ENCODE measurements at regions not wholly inside any gene's neighbourhood (a gene's known extent, or its start where the extent isn't known, plus 50 kb on each side); places are given as distances from the start of the nearest gene placed in this dataset.

DNA sequence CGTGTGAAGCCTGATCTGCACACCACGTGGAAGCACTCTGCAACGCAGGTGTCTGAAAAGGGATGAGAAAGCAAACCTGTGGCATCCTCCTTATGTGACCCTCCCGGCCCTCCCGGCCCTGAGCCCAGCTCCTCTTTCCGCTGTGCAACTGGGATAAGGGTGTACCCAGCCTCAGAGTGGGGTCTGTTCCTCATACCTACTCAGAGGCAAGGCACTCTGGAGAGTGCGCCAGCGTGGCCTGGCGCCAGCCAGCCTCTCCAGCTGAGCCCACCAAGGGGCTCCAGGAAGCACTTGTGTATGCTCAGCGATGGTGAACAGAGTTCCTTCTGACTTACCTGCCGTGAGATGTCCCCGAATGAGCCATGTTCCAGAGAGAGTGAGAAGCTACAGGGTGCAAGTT lies 102.8 kb downstream of the IRX1 start:
- Histone ChIP-seq H3K4me3 (no peak overlapping the region), H3K9me3 (no peaks in the 10 kb centered on the region), H3K27ac (no peak overlapping the region), H3K4me1 (no peaks in the 10 kb centered on the region), H3K4me2 (no peak overlapping the region)
- FAIRE-seq: no peak
- 3% methylated on average over 4 of the region's 12 CpGs for WGBS (ENCODE audit: missing lambda C conversion rate)
- TF ChIP-seq EP300 (IDR thresholded peaks at IDR 0.05) (no peak), HOXB13 (CRISPR knock-in tag; IDR thresholded peaks at IDR 0.05; ENCODE audit: low read depth) (no peak), KDM1A (IDR thresholded peaks at IDR 0.05; ENCODE audit: low read depth) (no peak), SREBF2 (IDR thresholded peaks at IDR 0.05) (no peak), FOSB (CRISPR knock-in tag; IDR thresholded peaks at IDR 0.05) (no peak)
- ChIA-PET CTCF (no interaction called here), POLR2A (no interaction called here)
- no peak for ATAC-seq
- no peak for DNase-seq (ENCODE audit: low read depth in 1 of 2, low spot score in 1 of 2)

DNA sequence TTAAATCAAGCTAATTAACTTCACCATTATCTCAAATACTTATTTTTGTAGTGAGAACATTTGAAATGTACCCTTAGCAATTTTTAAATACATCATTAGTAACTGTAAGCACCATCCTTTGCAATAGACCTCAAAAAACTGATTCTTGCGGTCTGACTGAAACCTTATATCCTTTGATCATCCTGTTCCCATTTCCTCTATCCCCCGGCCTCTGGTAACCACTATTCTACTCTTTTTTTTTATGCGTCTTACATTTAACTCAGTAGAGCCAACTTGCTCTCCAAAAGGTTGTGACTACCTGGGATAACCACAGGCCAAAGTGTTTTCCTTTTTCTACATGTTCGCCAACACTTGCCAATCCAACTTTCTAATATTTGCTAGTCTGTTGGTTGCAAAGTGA lies 106.1 kb downstream of the IRX1 start:
- Histone ChIP-seq H3K4me2 (no peak overlapping the region), H3K9me3 (no peaks in the 10 kb centered on the region), H3K27ac (no peak overlapping the region), H3K4me3 (no peak overlapping the region), H3K4me1 (no peaks in the 10 kb centered on the region)
- DNase-seq (ENCODE audit: low read depth in 1 of 2, low spot score in 1 of 2) (no peak), FAIRE-seq (no peak), ATAC-seq (no peak)
- POLR2A ChIA-PET: no interaction called here
- WGBS (ENCODE audit: missing lambda C conversion rate): 20% methylated on average over 4 of the region's 4 CpGs
- TF ChIP-seq HEYL (CRISPR knock-in tag; IDR thresholded peaks at IDR 0.05): no peak
- TF ChIP-seq ESRRA (IDR thresholded peaks at IDR 0.05; ENCODE audit: borderline replicate concordance, low read length): no peak
- no peak for TF ChIP-seq JUN (IDR thresholded peaks at IDR 0.05)
- no peak for TF ChIP-seq PHF8 (IDR thresholded peaks at IDR 0.05; ENCODE audit: borderline replicate concordance, low read depth)
- CTCF ChIA-PET: no interaction called here

DNA sequence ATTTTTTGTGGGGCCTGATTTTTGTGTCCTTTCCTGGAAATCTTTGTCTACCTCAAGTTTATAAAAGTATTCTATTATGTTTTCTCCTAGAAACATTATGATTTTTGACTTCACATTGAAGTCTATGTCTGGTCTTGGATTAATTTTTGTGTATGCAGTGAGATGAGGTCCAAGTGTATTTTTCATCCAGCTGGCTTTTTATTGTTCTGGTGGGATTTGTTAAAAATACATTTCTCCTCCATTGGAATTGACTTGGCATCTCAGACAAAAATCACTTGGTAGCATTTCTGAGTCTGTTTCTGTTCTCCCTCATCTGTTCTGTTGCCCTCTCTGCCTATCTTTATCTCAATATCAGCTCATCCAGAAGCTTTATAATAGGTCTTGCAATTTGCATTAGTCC lies 109.0 kb downstream of the IRX1 start:
- DNase-seq (ENCODE audit: low read depth in 1 of 2, low spot score in 1 of 2) (no peak), ATAC-seq (no peak), FAIRE-seq (no peak)
- H3K27ac ChIP-seq: no peak overlapping the region
- no peak overlapping the region for H3K4me3 ChIP-seq
- no peak overlapping the region for H3K4me2 ChIP-seq
- ChIA-PET CTCF (no interaction called here), POLR2A (no interaction called here)
- TF ChIP-seq MAFK (IDR thresholded peaks at IDR 0.05; ENCODE audit: partially characterized antibody): no peak
- TF ChIP-seq RARB (CRISPR knock-in tag; IDR thresholded peaks at IDR 0.05): no peak
- TF ChIP-seq, protein P1, sequence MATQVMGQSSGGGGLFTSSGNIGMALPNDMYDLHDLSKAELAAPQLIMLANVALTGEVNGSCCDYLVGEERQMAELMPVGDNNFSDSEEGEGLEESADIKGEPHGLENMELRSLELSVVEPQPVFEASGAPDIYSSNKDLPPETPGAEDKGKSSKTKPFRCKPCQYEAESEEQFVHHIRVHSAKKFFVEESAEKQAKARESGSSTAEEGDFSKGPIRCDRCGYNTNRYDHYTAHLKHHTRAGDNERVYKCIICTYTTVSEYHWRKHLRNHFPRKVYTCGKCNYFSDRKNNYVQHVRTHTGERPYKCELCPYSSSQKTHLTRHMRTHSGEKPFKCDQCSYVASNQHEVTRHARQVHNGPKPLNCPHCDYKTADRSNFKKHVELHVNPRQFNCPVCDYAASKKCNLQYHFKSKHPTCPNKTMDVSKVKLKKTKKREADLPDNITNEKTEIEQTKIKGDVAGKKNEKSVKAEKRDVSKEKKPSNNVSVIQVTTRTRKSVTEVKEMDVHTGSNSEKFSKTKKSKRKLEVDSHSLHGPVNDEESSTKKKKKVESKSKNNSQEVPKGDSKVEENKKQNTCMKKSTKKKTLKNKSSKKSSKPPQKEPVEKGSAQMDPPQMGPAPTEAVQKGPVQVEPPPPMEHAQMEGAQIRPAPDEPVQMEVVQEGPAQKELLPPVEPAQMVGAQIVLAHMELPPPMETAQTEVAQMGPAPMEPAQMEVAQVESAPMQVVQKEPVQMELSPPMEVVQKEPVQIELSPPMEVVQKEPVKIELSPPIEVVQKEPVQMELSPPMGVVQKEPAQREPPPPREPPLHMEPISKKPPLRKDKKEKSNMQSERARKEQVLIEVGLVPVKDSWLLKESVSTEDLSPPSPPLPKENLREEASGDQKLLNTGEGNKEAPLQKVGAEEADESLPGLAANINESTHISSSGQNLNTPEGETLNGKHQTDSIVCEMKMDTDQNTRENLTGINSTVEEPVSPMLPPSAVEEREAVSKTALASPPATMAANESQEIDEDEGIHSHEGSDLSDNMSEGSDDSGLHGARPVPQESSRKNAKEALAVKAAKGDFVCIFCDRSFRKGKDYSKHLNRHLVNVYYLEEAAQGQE (IDR thresholded peaks at IDR 0.05): no peak
- no peak for TF ChIP-seq HOXB5 (CRISPR knock-in tag; IDR thresholded peaks at IDR 0.05)
- no peak for TF ChIP-seq FOXS1 (CRISPR knock-in tag; IDR thresholded peaks at IDR 0.05)
- no peak for TF ChIP-seq JUN (IDR thresholded peaks at IDR 0.05)
- TF ChIP-seq HDAC2 (IDR thresholded peaks at IDR 0.05): no peak
- no peak for TF ChIP-seq TFCP2L1 (CRISPR knock-in tag; IDR thresholded peaks at IDR 0.05)
- TF ChIP-seq TP53 (CRISPR knock-in tag; IDR thresholded peaks at IDR 0.05): no peak
- no peaks in the 10 kb centered on the region for H3K4me1 ChIP-seq
- H3K9me3 ChIP-seq: no peaks in the 10 kb centered on the region

DNA sequence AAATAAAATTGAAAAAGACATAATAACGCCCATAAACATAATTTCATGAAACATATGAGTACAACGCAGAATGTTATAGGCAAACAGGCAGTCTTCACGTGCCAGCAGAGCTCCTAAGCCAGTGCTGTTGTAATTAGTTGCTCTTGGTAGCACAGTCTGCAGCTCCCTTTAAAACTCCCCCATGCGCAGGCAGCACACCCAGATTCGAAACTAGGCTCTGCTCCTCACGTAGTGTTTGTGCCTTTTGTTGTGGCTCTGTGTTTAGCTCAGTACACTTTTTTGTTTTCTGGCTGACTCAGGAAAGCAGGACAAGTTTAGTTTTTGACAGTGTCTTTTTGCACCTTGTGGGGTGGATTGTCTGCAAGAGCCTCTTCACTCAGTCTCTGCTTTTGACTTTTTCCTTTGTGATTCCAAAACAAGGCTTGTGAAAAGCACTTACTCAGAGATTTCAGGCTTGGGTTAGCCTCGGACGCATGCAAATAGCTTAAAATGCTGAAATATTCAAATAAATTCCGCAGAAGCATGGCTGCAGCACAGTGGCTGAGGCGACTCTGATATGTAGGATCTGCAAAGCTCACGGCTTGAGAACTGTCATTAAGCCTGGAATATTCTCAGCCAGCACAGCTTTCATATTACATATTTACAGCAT lies 113.6 kb downstream of the IRX1 start:
- ATAC-seq: no peak
- FAIRE-seq: no peak
- WGBS (ENCODE audit: missing lambda C conversion rate): 3% methylated on average over 11 of the region's 11 CpGs

More for the DNA sequence above, 113.6 kb downstream of the IRX1 start:
- TF ChIP-seq KDM1A (IDR thresholded peaks at IDR 0.05; ENCODE audit: low read depth) (no peak), KDM5A (IDR thresholded peaks at IDR 0.05) (no peak), ESRRA (IDR thresholded peaks at IDR 0.05; ENCODE audit: borderline replicate concordance, low read length) (no peak), FOXS1 (CRISPR knock-in tag; IDR thresholded peaks at IDR 0.05) (no peak), POLR2A (IDR thresholded peaks at IDR 0.05; ENCODE audit: low read length) (no peak), SMC3 (IDR thresholded peaks at IDR 0.05) (no peak), EHF (CRISPR knock-in tag; IDR thresholded peaks at IDR 0.05) (no peak), CHD4 (IDR thresholded peaks at IDR 0.05; ENCODE audit: borderline replicate concordance) (no peak)
- TF ChIP-seq, protein P2, sequence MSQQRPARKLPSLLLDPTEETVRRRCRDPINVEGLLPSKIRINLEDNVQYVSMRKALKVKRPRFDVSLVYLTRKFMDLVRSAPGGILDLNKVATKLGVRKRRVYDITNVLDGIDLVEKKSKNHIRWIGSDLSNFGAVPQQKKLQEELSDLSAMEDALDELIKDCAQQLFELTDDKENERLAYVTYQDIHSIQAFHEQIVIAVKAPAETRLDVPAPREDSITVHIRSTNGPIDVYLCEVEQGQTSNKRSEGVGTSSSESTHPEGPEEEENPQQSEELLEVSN (IDR thresholded peaks at IDR 0.05; ENCODE audit: borderline replicate concordance, low read depth): no peak
- TF ChIP-seq, protein P3, sequence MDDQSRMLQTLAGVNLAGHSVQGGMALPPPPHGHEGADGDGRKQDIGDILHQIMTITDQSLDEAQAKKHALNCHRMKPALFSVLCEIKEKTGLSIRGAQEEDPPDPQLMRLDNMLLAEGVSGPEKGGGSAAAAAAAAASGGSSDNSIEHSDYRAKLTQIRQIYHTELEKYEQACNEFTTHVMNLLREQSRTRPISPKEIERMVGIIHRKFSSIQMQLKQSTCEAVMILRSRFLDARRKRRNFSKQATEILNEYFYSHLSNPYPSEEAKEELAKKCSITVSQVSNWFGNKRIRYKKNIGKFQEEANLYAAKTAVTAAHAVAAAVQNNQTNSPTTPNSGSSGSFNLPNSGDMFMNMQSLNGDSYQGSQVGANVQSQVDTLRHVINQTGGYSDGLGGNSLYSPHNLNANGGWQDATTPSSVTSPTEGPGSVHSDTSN (IDR thresholded peaks at IDR 0.05): no peak
- TF ChIP-seq, protein P4, sequence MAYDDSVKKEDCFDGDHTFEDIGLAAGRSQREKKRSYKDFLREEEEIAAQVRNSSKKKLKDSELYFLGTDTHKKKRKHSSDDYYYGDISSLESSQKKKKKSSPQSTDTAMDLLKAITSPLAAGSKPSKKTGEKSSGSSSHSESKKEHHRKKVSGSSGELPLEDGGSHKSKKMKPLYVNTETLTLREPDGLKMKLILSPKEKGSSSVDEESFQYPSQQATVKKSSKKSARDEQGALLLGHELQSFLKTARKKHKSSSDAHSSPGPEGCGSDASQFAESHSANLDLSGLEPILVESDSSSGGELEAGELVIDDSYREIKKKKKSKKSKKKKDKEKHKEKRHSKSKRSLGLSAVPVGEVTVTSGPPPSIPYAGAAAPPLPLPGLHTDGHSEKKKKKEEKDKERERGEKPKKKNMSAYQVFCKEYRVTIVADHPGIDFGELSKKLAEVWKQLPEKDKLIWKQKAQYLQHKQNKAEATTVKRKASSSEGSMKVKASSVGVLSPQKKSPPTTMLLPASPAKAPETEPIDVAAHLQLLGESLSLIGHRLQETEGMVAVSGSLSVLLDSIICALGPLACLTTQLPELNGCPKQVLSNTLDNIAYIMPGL (CRISPR knock-in tag; IDR thresholded peaks at IDR 0.05; ENCODE audit: borderline replicate concordance): no peak
- Histone ChIP-seq H3K27ac (no peak overlapping the region), H3K4me2 (no peak overlapping the region), H3K4me1 (no peaks in the 10 kb centered on the region), H3K9me3 (no peaks in the 10 kb centered on the region), H3K4me3 (no peak overlapping the region)
- POLR2A ChIA-PET: no interaction called here
- CTCF ChIA-PET: interaction anchor here (0.6 to 1.1 kb wide), 2 partner anchors 17 to 468 kb away, joined by 3 read pairs; no protein-coding TSS in a partner anchor
- no peak for DNase-seq (ENCODE audit: low read depth in 1 of 2, low spot score in 1 of 2)
